ENCODE measurements at regions not wholly inside any gene's neighbourhood (a gene's known extent, or its start where the extent isn't known, plus 50 kb on each side); places are given as distances from the start of the nearest gene placed in this dataset.
A peak's percentile ranks its signal among the peaks of the same experiment; 100 is the strongest.

DNA sequence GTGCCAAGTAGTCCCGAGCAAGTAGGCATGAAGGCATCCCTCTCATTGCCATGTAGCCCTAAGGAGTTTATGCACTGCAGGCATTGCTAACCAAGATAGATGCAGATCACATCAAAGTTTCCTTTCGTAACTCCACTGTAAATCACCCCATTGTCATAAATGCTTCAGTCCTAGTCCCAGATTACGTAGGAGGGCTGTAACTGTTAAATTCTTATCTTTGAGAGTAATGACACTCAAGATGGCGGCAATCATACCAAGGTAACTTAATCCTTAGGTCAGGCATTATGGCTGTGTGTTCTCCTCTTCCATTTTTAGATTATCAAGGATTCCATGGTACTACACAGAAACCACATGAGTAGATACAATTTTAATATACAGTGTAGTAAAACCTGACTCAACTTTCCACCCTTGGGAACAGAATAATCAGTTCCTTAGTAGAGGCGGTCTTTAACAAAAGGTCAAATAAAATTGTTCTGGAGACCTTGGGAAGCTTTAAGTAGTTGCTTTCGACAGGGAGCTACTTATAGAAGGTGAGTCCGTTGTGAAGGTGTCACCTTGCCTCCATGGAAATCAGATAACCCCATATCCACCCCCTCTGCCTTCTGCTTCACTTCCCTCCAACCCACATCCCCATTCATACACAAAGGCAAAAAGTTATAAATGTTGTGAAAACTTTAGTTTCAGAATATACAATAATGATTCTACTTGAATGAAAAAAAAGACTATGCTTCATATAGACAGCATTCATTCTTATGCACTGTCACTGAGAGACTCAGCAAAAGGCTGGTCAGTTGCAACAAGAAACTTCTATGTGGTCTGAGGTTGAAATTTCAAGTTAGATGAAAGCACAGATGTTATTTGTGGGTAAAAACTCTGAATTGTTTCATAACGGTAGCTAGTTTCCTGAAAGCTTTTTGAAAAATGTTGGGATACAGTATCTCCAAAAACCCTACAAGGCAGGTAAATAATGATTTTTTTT lies 64.8 kb upstream of the GALNT5 start:
- Histone ChIP-seq H3K27ac (no peak overlapping the region), H3K36me3 (no peaks in the 10 kb centered on the region), H3K4me3 (no peak overlapping the region), H3K9me3 (no peaks in the 10 kb centered on the region), H3K27me3 (no peaks in the 10 kb centered on the region), H3K4me1 (no peaks in the 10 kb centered on the region)
- no peak for TF ChIP-seq CTCF (IDR thresholded peaks at IDR 0.05)
- ATAC-seq = no peak
- no peak for DNase-seq
- intact Hi-C loops (cut with DNase I) = no loop called here

GRCh38 chr2:157193461-157193860 lies 64.0 kb upstream of the GALNT5 start:
- Histone ChIP-seq H3K9me3 (no peaks in the 10 kb centered on the region), H3K27ac (no peak overlapping the region), H3K27me3 (no peaks in the 10 kb centered on the region), H3K4me3 (no peak overlapping the region), H3K36me3 (no peaks in the 10 kb centered on the region), H3K4me1 (no peaks in the 10 kb centered on the region)
- ATAC-seq = no peak
- intact Hi-C loops (cut with DNase I) = no loop called here
- no peak for TF ChIP-seq CTCF (IDR thresholded peaks at IDR 0.05)
- no peak for DNase-seq

DNA sequence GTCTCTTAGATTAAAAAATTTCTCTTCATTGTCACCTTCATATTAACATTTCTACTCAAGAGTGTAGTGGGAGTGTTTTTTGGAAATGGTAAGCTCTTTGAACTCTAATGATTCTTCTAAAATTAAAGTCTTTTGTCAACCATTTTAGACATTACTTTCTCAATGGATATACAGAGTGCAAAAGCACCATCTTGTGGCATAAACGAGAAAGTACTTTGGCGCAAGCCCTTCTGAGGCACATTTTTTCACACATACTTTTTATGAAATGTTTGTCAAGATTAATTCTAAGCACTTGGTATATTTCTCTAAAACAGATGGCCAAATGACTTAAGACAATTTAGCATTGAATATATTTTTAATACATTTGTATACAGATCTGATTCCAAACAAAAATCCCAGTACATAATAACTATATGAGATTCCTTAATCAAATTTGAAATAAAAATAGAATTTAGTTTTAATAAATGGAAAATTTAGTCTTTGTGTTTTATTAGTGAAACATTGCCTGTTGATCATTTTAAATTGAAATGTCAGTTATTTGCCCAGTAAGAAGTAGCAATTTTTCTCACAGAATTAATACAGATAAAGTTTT lies 63.3 kb upstream of the GALNT5 start:
- DNase-seq (no peak), ATAC-seq (peak; percentile 78)
- no peaks in the 10 kb centered on the region for H3K36me3 ChIP-seq
- H3K27ac ChIP-seq = no peak overlapping the region
- H3K9me3 ChIP-seq = no peaks in the 10 kb centered on the region
- TF ChIP-seq CTCF (IDR thresholded peaks at IDR 0.05) = peak; percentile 84
- intact Hi-C loops (cut with DNase I) = no loop called here
- no peaks in the 10 kb centered on the region for H3K4me1 ChIP-seq
- no peaks in the 10 kb centered on the region for H3K27me3 ChIP-seq
- no peak overlapping the region for H3K4me3 ChIP-seq

DNA sequence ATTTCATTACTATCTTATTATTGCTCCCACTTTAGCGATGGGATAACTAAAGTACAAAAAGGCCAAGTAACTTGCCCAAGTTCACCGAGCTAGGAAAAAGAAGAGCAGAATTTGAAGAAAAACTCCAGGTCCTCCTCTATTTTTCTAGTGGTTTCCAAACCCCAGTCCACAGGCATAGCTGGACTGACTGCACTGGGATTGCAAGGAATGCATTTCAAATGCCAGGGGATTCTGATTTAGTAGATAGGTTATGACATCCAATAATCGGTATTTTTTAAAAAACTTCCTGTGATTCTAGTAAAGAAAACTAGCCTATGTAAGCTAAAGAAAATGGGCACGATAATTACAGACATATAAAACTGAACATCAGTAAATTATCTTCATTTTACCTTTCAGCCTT lies 62.7 kb upstream of the GALNT5 start:
- Histone ChIP-seq H3K4me1 (no peaks in the 10 kb centered on the region), H3K27ac (no peak overlapping the region), H3K4me3 (no peak overlapping the region), H3K36me3 (no peaks in the 10 kb centered on the region), H3K9me3 (no peaks in the 10 kb centered on the region), H3K27me3 (no peaks in the 10 kb centered on the region)
- DNase-seq = no peak
- no peak for ATAC-seq
- intact Hi-C loops (cut with DNase I) = no loop called here
- no peak for TF ChIP-seq CTCF (IDR thresholded peaks at IDR 0.05)

- ATAC-seq (no peak), DNase-seq (no peak)
- H3K4me3 ChIP-seq = no peak overlapping the region
- no peak for TF ChIP-seq CTCF (IDR thresholded peaks at IDR 0.05)
- H3K4me1 ChIP-seq = no peaks in the 10 kb centered on the region
- no peak overlapping the region for H3K27ac ChIP-seq
- H3K27me3 ChIP-seq = no peaks in the 10 kb centered on the region
- H3K9me3 ChIP-seq = no peaks in the 10 kb centered on the region
- H3K36me3 ChIP-seq = no peaks in the 10 kb centered on the region
- intact Hi-C loops (cut with DNase I) = no loop called here
Measured at GRCh38 chr2:157196956-157197355, 60.5 kb upstream of the GALNT5 start.
